GM19468 (cell line): ENCODE measurements at regions not wholly inside any gene's neighbourhood (a gene's known extent, or its start where the extent isn't known, plus 50 kb on each side); places are given as distances from the start of the nearest gene placed in this dataset.
A peak's percentile ranks its signal among the peaks of the same experiment; 100 is the strongest.

Experiments
- ATAC-seq: cut with Tn5 transposase; IDR thresholded peaks from one replicate; pipeline ENCODE4 v1.9.1; 2021; ENCODE audit warnings: mild to moderate bottlenecking, moderate library complexity, moderate number of reproducible peaks; ENCODE audit not compliant: unreplicated experiment; ENCODE audit errors: extremely low read depth

DNA sequence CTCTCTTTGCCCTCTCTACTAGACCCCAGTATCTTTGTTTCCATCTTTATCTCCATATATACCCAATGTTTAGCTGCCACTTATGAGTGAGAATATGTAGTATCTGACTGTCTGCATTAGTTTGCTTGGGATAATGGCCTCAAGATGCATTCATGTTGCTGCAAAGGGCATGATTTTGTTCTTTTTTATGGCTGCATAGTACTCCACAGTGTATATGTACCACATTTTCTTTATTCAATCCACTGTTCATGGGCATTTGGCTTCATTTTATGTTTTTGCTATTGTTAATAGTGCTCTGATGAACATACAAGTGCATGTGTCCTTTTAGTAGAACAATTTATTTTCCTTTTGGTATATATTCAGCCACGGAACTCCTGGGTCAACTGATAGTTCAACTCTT is 671.5 kb upstream of the GRM7 start:
- no peak for ATAC-seq

DNA sequence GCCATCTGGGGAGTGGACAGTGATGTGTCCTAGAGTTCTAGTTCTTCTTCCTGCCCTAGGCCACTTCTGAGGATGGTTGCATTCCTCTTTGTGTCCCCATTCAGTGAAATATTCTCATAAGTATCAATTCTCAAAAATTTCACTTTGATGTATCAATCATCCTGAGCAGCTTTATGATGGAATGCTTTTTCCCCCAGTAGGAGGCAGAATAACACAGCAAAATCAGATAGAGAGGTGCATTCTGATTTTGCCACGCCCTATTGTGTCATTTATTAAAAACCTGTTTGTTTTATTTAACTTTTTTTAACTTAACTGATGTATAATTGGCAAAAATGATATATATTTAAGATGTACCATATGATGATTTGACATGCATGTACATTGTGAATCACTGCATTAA is 656.0 kb upstream of the GRM7 start:
- ATAC-seq = no peak

DNA sequence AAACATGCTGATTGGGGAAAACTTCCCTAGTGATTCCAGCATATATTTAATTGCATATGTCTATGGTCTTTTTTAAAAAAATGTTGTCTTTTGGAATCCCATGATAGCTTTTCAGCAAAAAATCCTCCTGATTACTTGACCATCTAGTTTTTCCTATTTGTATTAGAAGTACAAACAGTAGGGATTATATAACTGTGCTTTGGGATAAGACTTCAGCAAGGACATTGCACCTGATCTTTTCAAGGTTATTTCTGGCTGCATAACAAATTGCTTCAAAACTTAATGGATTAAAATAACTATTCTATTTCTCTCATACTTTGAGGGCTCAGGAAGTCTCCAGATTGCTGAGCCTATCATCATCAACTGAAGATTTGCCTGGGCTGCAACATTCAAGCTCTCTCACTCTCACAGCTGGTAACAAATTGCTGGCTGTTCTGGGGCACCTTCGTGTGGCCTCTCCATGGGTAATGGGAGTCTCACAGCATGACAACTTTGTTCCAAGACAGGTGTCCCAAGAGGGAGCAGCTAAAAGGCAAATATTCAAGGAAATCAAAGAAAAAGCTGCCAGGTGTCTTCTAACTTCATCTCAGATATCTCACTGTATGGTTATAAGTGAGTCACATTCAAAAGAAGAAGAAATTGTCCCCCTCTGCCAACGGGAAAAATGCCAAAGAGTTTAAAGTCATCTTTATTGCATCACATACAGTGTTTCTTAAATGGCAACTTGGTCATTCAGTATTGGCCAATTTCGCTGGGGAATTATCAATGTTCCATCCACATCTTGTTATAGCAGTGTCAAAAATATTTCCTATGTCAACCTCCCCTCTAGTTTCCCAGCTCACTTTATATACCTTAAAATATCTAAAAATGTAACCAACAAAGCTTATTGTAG is 644.5 kb upstream of the GRM7 start:
- ATAC-seq = no peak

DNA sequence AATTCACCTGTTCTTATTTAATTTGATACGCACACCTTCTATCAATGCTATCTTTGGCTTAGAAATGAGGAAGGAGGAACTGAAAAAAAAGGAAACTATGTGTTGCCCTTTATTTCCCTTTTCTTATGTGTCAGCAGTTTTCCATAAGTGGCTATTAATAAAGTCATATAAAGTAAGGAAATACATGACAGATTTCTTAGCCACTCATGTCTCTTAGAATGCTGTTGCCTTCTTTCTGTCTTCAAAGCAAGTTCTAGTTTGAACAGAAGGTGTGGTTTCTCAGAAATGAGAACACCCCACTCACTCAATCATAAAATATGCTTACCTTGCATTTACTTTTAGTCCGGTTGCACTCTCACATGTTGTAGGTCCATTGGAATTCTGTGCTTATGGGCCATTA is 640.5 kb upstream of the GRM7 start:
- ATAC-seq = no peak

DNA sequence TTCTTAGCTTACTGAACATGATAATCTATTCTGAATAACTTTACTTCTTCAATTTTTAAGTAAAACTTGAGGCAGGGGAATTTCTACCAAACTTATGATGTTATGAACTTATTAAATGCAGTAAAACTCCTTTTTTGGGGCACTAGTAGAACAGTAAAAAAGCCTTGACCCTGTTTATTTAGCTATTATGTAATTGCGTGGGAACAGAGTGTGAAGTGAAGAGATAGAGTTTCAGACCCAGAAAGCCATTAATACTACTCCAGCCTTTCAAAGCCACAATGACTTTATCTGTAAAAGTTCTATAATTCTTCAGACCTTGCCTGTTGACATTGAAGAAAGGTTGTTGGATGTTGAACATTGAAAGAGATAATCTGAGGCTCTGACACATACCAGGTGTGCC is 638.8 kb upstream of the GRM7 start:
- no peak for ATAC-seq

DNA sequence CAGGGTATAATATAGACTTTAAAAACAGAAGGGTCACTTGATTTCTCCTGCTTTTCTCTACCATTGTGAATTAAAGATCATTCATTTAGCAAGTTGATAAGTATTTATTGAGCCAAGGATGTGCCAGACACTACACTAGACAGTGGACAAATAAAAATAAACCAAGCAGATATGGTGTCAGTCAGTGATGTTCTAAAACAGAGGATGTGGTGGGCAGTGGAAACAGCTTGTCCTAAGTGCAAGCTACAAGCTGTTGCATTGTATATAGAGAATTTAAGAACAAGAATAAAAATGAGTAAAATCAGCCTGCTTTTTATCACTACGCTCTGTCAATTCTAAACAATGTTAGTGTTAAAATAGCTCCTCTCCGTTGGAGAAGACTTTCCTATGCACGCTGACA is 637.3 kb upstream of the GRM7 start:
- ATAC-seq = no peak

DNA sequence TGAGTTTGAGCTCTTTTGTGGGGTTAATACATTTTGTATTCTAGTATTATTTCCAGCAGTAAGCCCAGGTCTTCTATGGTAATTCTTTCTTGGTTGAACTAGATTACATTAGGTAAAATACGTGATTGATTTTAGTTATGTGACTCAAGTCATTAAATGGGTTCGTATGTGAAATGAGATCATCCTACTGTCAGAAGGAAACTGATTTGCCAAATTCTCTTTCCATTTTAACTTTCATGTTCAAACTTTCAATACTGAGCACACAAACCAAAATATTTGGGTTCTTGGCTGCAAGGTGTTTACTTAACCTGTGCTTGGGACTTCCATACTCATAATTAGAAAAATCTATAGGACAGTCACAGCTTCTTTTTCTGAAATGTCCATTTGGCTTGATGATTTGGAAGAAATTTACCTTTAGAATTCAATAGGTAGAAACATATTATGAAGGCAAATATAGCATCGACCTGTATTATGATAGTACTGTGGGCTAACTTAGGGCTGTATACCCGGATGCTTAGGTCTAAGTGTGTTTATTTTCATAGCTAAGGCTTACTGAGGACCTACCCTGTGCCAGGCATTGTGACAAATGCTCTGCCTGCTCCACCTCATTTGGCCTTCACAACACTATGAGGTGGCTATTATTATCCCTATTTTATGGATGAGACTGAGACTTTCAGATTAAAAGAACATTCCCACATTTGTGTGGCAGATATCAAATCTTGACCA is 631.8 kb upstream of the GRM7 start:
- no peak for ATAC-seq

DNA sequence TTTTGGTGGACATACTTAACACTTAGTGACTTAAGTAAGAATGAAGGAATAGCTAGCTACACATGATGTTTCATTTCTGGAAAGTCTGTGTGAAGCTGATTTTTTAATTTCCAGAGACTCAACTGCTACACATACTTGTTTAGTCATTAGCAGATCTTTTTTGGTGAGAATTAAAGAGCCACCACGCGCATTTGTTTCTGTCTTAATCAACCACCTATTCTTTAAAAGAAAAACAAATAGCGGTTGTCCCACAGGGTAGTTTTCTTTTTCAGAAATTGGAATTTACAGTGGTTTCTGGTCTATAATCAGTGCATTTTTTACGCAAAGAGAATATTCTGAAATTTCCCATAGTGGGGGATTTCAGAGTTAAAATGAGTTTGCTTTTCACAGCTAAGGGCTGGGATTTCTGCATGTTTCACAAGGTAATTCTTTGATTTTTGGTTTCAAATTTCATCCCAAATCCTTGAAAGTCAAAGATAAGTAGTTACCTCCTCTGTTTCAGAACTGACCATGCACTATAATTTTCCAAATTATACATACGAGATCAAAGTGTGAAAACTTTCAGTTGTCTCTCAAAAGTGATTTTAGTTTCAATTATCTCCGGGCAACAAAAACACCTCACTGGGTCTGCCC is 631.0 kb upstream of the GRM7 start:
- no peak for ATAC-seq

DNA sequence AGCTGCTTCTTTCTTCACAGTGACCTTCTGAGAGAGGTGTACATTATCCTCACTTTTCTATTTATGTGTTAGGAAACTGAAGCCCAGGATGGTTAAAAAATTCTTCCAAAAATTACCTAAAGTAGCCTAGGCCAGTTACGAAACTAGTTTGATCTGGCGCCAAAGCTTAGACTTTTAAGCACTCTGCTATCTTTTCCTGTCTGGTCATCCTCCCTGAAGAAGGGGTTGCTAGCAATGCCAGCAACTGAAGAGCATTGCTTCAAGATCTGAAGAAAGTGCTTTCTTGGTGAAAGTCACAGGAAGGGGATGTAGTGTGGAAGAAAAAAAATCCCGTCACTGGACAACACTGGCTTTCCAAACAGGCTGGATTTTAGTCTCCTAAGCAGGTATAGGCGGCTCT is 618.8 kb upstream of the GRM7 start:
- ATAC-seq = no peak

DNA sequence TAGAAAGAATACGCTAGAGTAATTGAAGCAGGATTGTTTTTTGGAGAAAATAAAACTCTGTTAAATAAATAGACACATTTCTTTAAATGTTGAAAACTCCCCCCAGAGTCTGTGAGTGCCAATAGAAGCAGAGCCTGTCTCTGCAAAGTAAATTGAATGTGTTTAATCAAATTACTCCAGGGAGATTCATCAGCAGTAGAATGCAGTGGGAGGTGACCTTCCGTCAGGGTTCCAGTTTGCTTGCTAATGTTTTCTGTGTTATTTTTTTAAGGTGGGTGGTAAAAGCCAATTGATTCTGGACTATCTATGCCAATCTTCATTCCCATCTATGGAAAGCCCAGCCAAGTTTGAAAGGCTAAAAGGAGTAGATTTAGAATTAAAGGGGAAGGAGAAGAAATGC is 612.4 kb upstream of the GRM7 start:
- no peak for ATAC-seq

DNA sequence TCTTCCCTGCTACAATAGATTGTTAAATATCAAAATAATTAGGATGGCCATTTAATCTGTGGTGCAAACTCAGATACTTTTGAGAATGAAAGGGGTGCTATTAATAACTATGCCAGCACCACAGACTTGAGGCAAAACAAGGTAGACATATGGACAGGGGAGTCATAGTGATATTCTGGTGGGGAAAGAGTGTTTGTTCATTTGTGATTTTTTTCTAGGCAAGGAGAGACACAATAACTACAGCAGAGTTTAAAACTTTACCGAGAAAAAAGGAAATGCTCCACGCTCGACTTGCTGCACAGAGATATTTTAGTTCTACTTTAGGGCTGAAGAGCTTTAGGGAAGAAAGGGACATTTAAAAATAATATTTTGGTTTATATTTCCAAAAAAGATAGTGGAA is 611.2 kb upstream of the GRM7 start:
- ATAC-seq = peak; percentile 23

DNA sequence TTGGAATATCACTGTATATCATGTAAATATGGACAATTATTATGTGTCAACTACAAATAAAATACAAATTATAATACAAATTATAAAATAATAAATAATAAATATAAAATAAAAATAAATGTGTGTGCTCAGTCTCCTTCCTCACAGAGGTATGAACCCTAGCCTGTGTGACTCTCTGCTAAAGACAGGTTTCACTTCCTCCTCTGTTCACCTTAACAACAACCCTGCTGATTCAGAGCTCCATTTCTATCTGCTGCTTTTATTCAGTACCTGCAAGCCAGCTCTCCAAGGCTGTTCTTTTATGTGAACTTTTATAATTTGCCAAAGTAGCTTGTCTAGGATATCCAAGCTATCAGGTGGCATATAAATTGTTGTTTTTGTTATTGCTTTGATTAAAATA is 610.7 kb upstream of the GRM7 start:
- ATAC-seq = peak; percentile 86

DNA sequence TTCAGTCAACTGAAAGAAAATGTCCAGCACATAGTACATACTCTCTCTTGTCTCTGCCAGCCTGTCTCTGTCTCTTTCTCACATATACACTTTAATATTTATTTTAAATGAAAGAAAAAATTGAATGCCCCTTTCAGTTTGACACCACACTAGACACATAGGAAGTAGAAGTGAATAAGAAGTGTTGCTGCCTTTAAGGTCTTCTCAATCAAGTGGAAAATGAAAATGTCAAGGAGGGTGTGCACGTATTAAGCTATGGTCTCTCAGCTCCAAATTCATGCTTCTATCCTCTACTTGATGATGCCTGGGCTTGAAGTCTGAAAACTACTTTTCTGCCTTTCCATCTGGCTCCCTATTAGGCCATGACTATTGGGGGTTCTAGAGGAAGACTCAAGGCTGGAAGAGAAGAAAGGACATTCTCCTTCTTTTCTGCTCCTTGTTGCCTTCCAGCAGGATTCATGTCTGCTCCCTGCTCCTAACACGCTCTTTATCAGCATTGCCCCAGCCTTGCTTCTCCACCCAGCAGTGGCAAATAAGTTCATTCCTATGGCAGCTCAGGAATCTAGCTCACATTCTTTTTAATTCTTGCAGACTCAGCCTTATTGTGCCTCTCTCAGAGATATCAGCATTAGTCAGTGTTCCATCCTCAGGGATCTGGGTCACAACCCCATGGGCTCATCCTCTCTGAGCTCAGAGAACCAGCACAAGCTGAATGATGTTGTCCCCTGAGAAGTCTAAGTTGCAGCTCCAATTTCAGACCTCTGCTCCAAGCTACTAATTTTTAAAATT is 609.1 kb upstream of the GRM7 start:
- ATAC-seq = no peak

DNA sequence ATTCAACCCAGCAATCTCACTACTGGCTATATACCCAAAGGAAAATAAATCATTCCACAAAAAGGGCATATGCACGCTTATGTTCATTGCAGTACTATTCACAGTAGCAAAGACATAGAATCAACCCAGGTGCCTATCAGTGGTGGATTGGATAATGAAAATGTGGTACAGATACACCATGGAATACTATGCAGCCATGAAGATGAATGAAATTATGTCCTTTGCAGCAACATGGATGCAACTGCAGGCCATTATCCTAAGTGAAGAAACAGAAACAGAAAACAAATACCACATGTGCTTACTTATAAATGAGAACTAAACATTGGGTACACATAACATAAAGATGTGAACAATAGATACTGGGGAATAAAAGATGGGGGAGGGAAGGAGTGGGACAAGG is 606.4 kb upstream of the GRM7 start:
- no peak for ATAC-seq

DNA sequence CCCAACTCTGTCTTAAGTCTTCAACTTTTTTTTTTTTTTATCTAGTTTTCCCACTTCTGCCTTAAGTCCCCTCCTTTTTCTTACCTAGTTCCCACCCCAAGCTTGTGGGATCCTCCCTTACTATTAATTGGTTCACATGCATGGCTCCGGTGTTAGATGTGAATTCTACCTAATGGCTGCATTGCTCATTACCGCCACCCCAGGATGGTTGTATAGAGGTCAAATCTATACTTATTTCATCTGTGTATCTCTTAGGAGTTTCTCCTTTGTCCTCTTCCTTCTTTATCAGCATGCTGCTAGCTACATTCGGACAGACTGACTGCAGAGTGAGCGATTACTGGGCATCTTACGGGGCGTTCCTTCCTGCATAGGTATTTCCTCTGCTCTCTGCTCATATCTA is 605.7 kb upstream of the GRM7 start:
- no peak for ATAC-seq

DNA sequence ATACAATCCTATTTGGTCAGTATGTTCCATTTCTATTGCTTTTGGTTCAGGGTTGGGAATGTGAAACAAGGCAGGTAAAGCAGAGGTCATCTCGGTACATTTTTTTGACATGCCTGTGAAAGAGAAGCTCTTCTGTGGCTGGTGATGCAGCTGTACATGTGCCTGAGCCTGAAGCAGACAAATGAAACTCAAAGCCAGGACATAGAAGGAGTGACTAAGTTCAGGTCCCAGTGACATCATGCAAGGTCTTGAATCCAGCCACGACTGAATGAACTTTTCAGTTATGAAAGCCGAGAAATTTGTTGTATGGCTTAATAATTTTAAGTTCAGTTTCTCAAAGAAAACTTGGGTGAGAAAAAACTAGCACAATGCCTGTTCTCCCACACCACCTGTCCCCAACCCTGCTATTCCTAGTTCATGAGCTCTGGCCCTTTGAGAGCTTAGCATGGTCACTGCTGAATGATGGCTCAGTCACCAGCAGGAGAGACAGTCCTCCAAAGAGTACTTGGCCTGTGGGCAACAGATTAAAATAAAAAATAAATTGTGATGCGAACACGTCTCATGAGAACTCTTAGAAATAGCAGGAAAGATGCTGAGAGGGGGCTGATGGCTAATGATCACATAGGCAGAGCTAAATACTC is 600.2 kb upstream of the GRM7 start:
- ATAC-seq = no peak

DNA sequence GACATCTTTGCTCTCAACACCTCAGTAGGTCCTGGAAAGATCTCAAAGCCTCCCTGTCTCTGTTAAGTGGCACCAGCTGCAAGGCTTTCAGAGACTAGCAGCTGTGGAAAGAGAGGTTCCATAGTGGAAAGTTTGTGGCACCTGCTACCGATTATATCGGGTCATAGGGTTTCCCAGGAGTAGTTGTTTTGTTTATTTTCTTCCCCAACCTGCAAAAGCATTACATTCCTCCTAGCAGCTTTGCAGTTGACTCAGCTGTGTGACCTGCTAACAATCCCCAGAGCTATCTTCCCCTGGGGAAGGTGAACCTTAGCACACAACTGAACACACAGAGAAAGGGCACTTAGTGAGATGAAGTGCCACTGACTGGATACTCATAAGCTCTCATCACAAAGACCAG is 598.9 kb upstream of the GRM7 start:
- ATAC-seq = no peak

DNA sequence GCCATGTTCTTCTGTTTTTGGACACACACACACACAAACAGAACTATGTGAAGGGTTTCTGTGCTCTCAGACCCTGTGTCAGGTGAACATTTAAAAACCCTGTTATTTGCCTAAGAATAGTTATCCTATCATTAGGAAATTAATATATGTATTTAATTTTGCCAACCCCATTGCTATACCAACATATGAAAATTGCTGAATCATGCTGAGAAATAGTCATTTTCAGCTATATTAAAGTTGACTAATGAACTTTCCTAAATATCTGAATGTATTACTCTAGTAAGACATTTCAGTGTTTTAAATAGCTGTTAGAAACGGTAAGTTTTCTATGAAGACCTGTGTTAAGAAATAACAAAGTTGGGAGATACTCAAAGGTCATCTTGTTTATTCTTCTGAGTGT is 596.9 kb upstream of the GRM7 start:
- no peak for ATAC-seq

DNA sequence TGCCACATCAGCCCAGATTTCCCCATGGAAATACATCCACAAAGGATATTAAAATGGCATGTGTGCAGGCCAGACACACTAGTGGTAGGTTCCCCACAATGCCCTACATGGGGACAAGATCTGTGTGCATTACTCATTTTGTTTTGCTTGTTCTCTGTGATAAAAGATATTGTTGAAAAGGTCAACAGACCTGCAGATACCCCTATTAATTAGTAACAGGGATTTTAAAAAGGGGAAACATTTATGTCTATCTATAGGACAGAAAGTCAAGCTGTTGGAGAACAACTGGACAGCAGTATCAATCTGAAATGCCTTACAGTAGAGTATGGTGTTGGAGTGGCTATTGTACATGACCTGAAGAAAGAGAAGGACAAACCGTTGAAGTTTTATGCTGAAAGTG is 596.0 kb upstream of the GRM7 start:
- no peak for ATAC-seq

DNA sequence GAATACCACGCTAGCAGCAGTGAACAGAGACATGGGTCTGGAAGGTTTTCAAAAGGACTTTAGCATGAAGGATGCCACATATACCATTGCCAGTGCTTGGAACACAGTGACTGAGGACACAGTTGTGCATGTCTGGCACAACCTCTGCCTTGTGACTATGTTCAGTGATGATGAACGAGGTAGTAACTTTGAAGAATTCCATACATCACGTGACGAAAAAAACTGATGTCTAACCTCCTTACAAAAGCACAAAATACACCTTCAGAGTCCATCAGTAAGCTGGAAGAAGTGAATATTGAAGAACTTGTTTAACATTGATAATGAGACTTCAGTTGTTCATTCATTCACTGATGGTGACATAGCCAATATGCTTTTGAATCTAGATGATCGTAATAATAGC is 594.8 kb upstream of the GRM7 start:
- ATAC-seq = no peak
